ENCODE measurements at regions not wholly inside any gene's neighbourhood (a gene's known extent, or its start where the extent isn't known, plus 50 kb on each side); places are given as distances from the start of the nearest gene placed in this dataset.

GRCh38 chr16:85560932-85561247 is 52.2 kb upstream of the GSE1 start:
- TF ChIP-seq CTCF (IDR thresholded peaks at IDR 0.05) = no peak
- no peak for TF ChIP-seq POLR2A (IDR thresholded peaks at IDR 0.05)
